ENCODE measurements at regions not wholly inside any gene's neighbourhood (a gene's known extent, or its start where the extent isn't known, plus 50 kb on each side); places are given as distances from the start of the nearest gene placed in this dataset.
"Not testable (repeated sequence)": the region's sequence is repeated elsewhere in the genome, so short reads cannot be mapped to it uniquely, and the experiment has no call there.

GRCh38 chr16:54985156-54985555 lies 54.5 kb downstream of the IRX5 start:
- no peak overlapping the region for H3K4me3 ChIP-seq
- DNase-seq (ENCODE audit: low read depth, low spot score) = no peak
- no peak for TF ChIP-seq POLR2AphosphoS5 (IDR thresholded peaks at IDR 0.05; ENCODE audit: borderline replicate concordance, low read depth, low read length)
- TF ChIP-seq FOXP2 (optimal IDR thresholded peaks at IDR 0.05; ENCODE audit: control extremely low read depth, extremely low read length, insufficient read depth) = no peak
- TF ChIP-seq EZH2 (IDR thresholded peaks at IDR 0.05) = no peak
- H3K36me3 ChIP-seq (ENCODE audit: insufficient read depth, low read length) = no peaks in the 10 kb centered on the region
- no peaks in the 10 kb centered on the region for H3K9me3 ChIP-seq (ENCODE audit: low read depth, low read length)
- no peak overlapping the region for H3K27ac ChIP-seq
- no peak overlapping the region for H3K9ac ChIP-seq (ENCODE audit: insufficient read length)

DNA sequence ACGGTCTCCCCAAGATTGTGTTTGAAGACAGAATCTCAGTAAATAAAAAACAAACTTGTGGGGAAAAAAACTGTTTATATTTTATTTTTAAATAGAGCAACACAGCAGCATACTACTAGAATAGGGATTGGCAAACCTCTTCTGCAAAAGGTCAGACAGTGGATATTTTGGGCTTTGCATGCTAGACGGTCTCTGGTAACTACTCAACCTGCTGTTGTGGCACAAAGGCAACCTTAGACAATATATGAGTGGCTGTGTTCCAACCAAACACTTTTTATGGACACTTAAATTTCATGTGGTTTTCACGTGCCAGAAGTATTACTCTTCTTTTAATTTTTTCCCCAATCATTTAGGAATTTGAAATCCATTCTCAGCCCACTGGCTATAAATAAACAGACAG lies 55.0 kb downstream of the IRX5 start:
- Histone ChIP-seq H3K9ac (ENCODE audit: insufficient read length) (no peak overlapping the region), H3K4me3 (no peak overlapping the region), H3K27ac (no peak overlapping the region), H3K9me3 (ENCODE audit: low read depth, low read length) (no peaks in the 10 kb centered on the region), H3K36me3 (ENCODE audit: insufficient read depth, low read length) (no peaks in the 10 kb centered on the region)
- no peak for TF ChIP-seq POLR2AphosphoS5 (IDR thresholded peaks at IDR 0.05; ENCODE audit: borderline replicate concordance, low read depth, low read length)
- no peak for DNase-seq (ENCODE audit: low read depth, low spot score)

DNA sequence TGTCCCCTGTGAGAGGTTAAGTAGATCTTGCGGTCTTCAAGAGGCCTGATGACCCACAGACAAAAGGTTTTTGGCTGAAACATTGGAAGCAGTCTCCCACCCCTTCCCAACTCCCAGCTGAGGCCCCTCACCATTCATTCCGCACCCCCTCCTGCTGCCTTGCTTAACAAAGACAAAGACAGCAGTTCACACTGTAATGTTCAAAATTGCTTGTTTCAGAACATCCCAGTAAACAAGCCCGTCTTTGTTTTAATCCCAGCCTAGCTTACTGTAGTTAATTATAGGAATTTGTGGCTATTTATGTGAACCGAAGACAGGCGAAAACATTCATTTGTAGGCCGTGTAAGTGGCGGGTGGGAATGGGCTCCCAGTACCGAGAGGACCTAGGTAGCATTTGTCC lies 55.7 kb downstream of the IRX5 start:
- TF ChIP-seq POLR2AphosphoS5 (IDR thresholded peaks at IDR 0.05; ENCODE audit: borderline replicate concordance, low read depth, low read length) (no peak), EZH2 (IDR thresholded peaks at IDR 0.05) (no peak), FOXP2 (optimal IDR thresholded peaks at IDR 0.05; ENCODE audit: control extremely low read depth, extremely low read length, insufficient read depth) (no peak)
- no peaks in the 10 kb centered on the region for H3K36me3 ChIP-seq (ENCODE audit: insufficient read depth, low read length)
- no peak overlapping the region for H3K27ac ChIP-seq
- H3K9me3 ChIP-seq (ENCODE audit: low read depth, low read length) = no peaks in the 10 kb centered on the region
- no peak for DNase-seq (ENCODE audit: low read depth, low spot score)
- H3K9ac ChIP-seq (ENCODE audit: insufficient read length) = no peak overlapping the region
- H3K4me3 ChIP-seq = no peak overlapping the region

DNA sequence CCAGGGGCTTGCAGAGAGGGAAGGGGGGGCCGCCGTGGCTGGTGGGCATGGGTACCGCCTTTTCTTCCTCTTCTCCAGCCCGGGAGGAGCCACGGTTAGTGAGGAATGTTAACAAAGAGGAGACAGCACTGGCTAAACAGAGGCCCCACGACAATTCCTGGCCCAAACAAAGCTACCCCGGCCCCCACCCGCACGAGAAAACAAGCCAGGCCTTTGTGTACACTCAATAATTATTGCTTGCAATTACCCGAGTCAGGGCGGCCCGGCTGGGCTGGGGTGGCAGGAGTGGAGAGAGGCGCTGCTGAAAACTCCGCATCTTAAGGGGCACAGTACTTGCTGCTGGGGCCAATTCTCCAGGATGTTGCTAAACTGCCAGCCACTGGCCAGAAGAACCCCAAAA lies 56.4 kb downstream of the IRX5 start:
- Histone ChIP-seq H3K9me3 (ENCODE audit: low read depth, low read length) (no peaks in the 10 kb centered on the region), H3K36me3 (ENCODE audit: insufficient read depth, low read length) (no peaks in the 10 kb centered on the region), H3K9ac (ENCODE audit: insufficient read length) (no peak overlapping the region), H3K27ac (no peak overlapping the region), H3K4me3 (no peak overlapping the region)
- TF ChIP-seq FOXP2 (optimal IDR thresholded peaks at IDR 0.05; ENCODE audit: control extremely low read depth, extremely low read length, insufficient read depth) (no peak), POLR2AphosphoS5 (IDR thresholded peaks at IDR 0.05; ENCODE audit: borderline replicate concordance, low read depth, low read length) (no peak), EZH2 (IDR thresholded peaks at IDR 0.05) (no peak)
- DNase-seq (ENCODE audit: low read depth, low spot score) = no peak

- Histone ChIP-seq H3K9ac (ENCODE audit: insufficient read length) (no peak overlapping the region), H3K36me3 (ENCODE audit: insufficient read depth, low read length) (no peaks in the 10 kb centered on the region), H3K27ac (no peak overlapping the region), H3K9me3 (ENCODE audit: low read depth, low read length) (no peaks in the 10 kb centered on the region), H3K4me3 (no peak overlapping the region)
- no peak for DNase-seq (ENCODE audit: low read depth, low spot score)
- TF ChIP-seq FOXP2 (optimal IDR thresholded peaks at IDR 0.05; ENCODE audit: control extremely low read depth, extremely low read length, insufficient read depth) (no peak), EZH2 (IDR thresholded peaks at IDR 0.05) (no peak), POLR2AphosphoS5 (IDR thresholded peaks at IDR 0.05; ENCODE audit: borderline replicate concordance, low read depth, low read length) (no peak)
These were observed 60.9 kb downstream of the IRX5 start for GRCh38 chr16:54991525-54991924.

GRCh38 chr16:54991946-54992345 lies 61.3 kb downstream of the IRX5 start:
- DNase-seq (ENCODE audit: low read depth, low spot score); H3K9me3 ChIP-seq (ENCODE audit: low read depth, low read length); H3K4me3 ChIP-seq; H3K9ac ChIP-seq (ENCODE audit: insufficient read length); H3K27ac ChIP-seq; H3K36me3 ChIP-seq (ENCODE audit: insufficient read depth, low read length): not testable (repeated sequence)

DNA sequence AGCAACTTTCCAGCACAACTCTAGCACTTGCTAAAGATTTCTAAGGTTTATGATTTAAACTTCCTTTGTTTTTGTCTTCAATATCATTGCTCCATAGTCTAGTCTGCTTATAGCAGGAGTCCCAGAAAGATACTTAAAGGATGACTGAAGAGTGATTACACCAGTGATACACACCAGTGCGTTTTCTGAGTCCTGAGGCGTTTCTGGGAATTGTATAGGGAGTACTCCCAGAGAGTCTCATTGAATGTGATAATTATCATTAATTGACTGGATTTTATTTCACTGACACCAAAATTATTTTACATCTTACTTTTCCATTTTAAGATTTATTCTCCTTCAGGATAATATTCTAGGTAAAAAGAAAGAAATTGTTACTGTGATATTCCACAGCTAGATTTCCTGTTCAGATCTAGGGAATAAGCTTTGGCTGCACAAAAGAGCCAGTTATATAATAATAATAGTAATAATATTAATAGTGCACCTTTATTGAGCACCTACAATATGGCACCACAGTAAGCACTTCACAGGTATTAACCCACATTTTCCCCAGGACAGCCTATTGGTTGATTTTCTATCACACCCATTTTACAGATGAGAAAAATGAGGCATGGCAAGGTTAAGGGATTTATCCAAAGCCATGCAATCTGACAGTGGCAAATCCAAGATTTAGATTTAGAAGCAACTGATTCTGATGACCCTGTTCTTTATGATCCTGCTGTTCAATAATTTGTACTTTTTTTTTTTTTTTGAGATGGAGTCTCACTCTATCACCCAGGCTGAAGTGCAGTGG lies 62.6 kb downstream of the IRX5 start:
- Histone ChIP-seq H3K27ac (no peak overlapping the region), H3K36me3 (ENCODE audit: insufficient read depth, low read length) (no peaks in the 10 kb centered on the region), H3K9ac (ENCODE audit: insufficient read length) (no peak overlapping the region), H3K4me3 (no peak overlapping the region), H3K9me3 (ENCODE audit: low read depth, low read length) (no peaks in the 10 kb centered on the region)
- no peak for DNase-seq (ENCODE audit: low read depth, low spot score)
- no peak for TF ChIP-seq FOXP2 (optimal IDR thresholded peaks at IDR 0.05; ENCODE audit: control extremely low read depth, extremely low read length, insufficient read depth)
- no peak for TF ChIP-seq EZH2 (IDR thresholded peaks at IDR 0.05)
- TF ChIP-seq POLR2AphosphoS5 (IDR thresholded peaks at IDR 0.05; ENCODE audit: borderline replicate concordance, low read depth, low read length) = no peak

DNA sequence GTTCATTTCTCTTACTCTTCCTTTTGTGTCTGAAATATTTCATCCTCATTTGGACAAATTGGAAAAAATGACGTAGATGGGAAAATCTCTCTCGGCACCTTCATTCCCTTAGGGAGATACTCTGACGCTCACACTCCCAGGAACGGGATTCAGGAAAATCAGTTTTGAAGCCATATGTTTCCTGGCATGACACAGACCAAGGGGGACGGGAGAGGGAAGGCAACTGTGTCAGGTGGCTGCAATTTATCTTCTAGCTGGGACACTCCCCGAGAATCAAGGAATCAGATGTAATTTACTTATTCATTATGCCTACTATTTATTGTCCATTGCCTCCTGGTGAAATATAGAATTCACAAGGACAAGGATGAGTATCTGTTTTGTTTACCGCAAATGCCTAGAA lies 65.5 kb downstream of the IRX5 start:
- DNase-seq (ENCODE audit: low read depth, low spot score) = no peak
- TF ChIP-seq POLR2AphosphoS5 (IDR thresholded peaks at IDR 0.05; ENCODE audit: borderline replicate concordance, low read depth, low read length) (no peak), FOXP2 (optimal IDR thresholded peaks at IDR 0.05; ENCODE audit: control extremely low read depth, extremely low read length, insufficient read depth) (no peak), EZH2 (IDR thresholded peaks at IDR 0.05) (no peak)

DNA sequence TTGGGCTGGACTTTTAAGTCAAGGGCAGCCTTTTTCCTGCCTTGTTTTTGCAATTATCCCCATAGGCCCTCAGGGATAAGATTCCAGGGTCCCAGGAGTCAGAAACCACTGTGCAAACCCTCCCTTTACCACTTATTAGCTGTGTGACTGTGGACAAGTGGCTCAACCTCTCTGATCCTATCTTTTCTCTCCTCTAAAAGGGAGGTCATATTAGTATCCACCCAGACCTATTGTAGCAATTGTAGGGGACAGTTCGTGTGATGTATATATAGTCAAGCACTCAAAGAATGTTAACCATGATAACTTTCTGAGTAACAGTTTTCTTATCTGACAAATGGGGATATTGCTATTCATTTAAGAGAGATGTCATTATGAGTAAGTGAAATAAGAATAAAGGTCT lies 68.2 kb downstream of the IRX5 start:
- H3K9ac ChIP-seq (ENCODE audit: insufficient read length) = no peak overlapping the region
- DNase-seq (ENCODE audit: low read depth, low spot score) = no peak
- no peak overlapping the region for H3K27ac ChIP-seq
- TF ChIP-seq EZH2 (IDR thresholded peaks at IDR 0.05) (no peak), FOXP2 (optimal IDR thresholded peaks at IDR 0.05; ENCODE audit: control extremely low read depth, extremely low read length, insufficient read depth) (no peak), POLR2AphosphoS5 (IDR thresholded peaks at IDR 0.05; ENCODE audit: borderline replicate concordance, low read depth, low read length) (no peak)
- H3K9me3 ChIP-seq (ENCODE audit: low read depth, low read length) = no peaks in the 10 kb centered on the region
- no peaks in the 10 kb centered on the region for H3K36me3 ChIP-seq (ENCODE audit: insufficient read depth, low read length)
- H3K4me3 ChIP-seq = no peak overlapping the region

More for the DNA sequence above, 65.5 kb downstream of the IRX5 start:
- no peaks in the 10 kb centered on the region for H3K36me3 ChIP-seq (ENCODE audit: insufficient read depth, low read length)
- H3K9me3 ChIP-seq (ENCODE audit: low read depth, low read length) = no peaks in the 10 kb centered on the region
- no peak overlapping the region for H3K4me3 ChIP-seq
- no peak overlapping the region for H3K9ac ChIP-seq (ENCODE audit: insufficient read length)
- no peak overlapping the region for H3K27ac ChIP-seq
